Fibroblast of the aortic adventitia (primary cell): ENCODE measurements at regions not wholly inside any gene's neighbourhood (a gene's known extent, or its start where the extent isn't known, plus 50 kb on each side); places are given as distances from the start of the nearest gene placed in this dataset.
A peak's percentile ranks its signal among the peaks of the same experiment; 100 is the strongest.

Experiments
- DNase-seq: peaks from one replicate; pipeline ENCODE4 v3.0.0-alpha.2; 2010; ENCODE audit warnings: low read depth
- H3K4me3 ChIP-seq: 2 replicates; pipeline ENCODE4 v1.5.1; 2011; ENCODE audit warnings: low read depth, mild to moderate bottlenecking, control low read depth, low read length, moderate library complexity
- CTCF ChIP-seq: IDR thresholded peaks from 2 replicates; pipeline ENCODE4 v1.5.1; 2011; ENCODE audit warnings: mild to moderate bottlenecking, low read length, control low read depth, inconsistent platforms; ENCODE audit not compliant: insufficient read depth

GRCh38 chr10:21278491-21279216, 246.8 kb downstream of the SKIDA1 start:
- peak; percentile 96 for DNase-seq
- peak; percentile 75 for TF ChIP-seq CTCF
- H3K4me3 ChIP-seq = no peak overlapping the region

GRCh38 chr10:21273400-21273968, 252.0 kb downstream of the SKIDA1 start:
- no peak overlapping the region for H3K4me3 ChIP-seq
- TF ChIP-seq CTCF = no peak
- DNase-seq = no peak

- DNase-seq = no peak
- TF ChIP-seq CTCF = no peak
- H3K4me3 ChIP-seq = no peak overlapping the region
Measured at GRCh38 chr10:21272643-21273399, 252.7 kb downstream of the SKIDA1 start.

- H3K4me3 ChIP-seq = no peak overlapping the region
- no peak for DNase-seq
- TF ChIP-seq CTCF = no peak
Measured at GRCh38 chr10:21270976-21271375, 254.5 kb downstream of the SKIDA1 start.

GRCh38 chr10:21269289-21269688, 256.2 kb downstream of the SKIDA1 start:
- H3K4me3 ChIP-seq = no peak overlapping the region
- DNase-seq = no peak
- no peak for TF ChIP-seq CTCF

GRCh38 chr10:21265622-21266021, 259.9 kb downstream of the SKIDA1 start:
- H3K4me3 ChIP-seq = no peak overlapping the region
- no peak for TF ChIP-seq CTCF
- DNase-seq = peak; percentile 15
